Erythroblast (primary cell): ENCODE measurements at regions not wholly inside any gene's neighbourhood (a gene's known extent, or its start where the extent isn't known, plus 50 kb on each side); places are given as distances from the start of the nearest gene placed in this dataset.

Experiments
- GATA1 ChIP-seq: IDR thresholded peaks from 2 replicates; pipeline ENCODE4 v1.6.1; 2011; ENCODE audit warnings: low read depth, mild to moderate bottlenecking, control low read depth, low read length, moderate library complexity
- POLR2A ChIP-seq: IDR thresholded peaks from 2 replicates; pipeline ENCODE4 v1.6.1; 2011; ENCODE audit warnings: mild to moderate bottlenecking, low read length

DNA sequence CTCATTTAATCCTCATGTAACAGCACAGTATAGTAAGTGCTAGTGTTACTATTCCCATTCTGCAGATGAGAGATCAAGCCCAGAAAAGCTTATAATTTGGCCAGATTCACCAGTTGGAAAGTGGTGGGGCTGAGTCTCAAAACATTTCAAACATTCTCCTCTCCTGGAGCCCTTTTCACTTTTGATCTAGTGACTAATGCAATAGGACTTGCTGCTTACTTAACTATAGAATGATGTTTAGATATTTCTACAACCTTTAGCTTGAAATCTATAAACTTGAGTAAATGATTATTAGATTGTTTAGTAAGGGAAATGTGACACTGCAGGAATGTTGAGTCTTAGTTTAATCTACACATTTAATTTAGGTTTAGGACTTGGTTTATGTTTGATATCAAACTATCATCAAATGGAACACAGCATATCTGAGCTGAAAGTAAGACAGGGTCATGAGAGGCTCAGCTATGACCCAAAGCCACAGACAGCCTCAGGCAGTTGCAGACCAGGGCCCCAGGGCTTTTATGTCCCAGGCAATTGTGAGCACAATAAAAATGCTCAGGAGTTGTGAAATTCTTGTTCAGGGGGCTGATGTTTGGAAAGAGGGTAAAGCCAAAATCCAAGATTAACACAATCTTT is 199.5 kb upstream of the HS3ST1 start:
- TF ChIP-seq POLR2A (no peak), GATA1 (no peak)
